ENCODE measurements at regions not wholly inside any gene's neighbourhood (a gene's known extent, or its start where the extent isn't known, plus 50 kb on each side); places are given as distances from the start of the nearest gene placed in this dataset.

GRCh38 chr14:66281036-66281776 is 205.0 kb upstream of the CCDC196 start:
- TF ChIP-seq POLR2A (IDR thresholded peaks at IDR 0.05) (no peak), CTCF (IDR thresholded peaks at IDR 0.05) (no peak)
